SK-N-SH (cell line): ENCODE measurements at regions not wholly inside any gene's neighbourhood (a gene's known extent, or its start where the extent isn't known, plus 50 kb on each side); places are given as distances from the start of the nearest gene placed in this dataset.

Experiments used
- CTCF ChIA-PET: fragments of 300-600, 350-600 bp; formaldehyde crosslinking; extraction: SDS; loops from one replicate; lab custom pipeline; 2021; lab: Yijun Ruan, JAX
- POLR2A ChIA-PET: fragments of 350-600 bp; sonication (Branson Sonifier 250); formaldehyde crosslinking; extraction: SDS; loops from one replicate; lab custom pipeline; 2020; ENCODE audit warnings: antibody characterized with exemption, inconsistent platforms; lab: Yijun Ruan, JAX
- DNase-seq: peaks from one replicate; pipeline ENCODE4 v3.0.0; 2012
- H2AFZ ChIP-seq: fragments of 200-600 bp; sonication (generic); 2 replicates; pipeline ENCODE4 v1.8.1; 2016; ENCODE audit warnings: antibody characterized with exemption, mild to moderate bottlenecking, low read depth
- H3F3A ChIP-seq: fragments of 200-600 bp; sonication (generic); replicated peaks from 2 replicates; pipeline ENCODE3; 2016; ENCODE audit warnings: antibody characterized with exemption, mild to moderate bottlenecking; ENCODE audit not compliant: insufficient read depth
- H3K27ac ChIP-seq, 2 experiments: fragments of 200-500 bp in 1 of 2; fragments of 200-600 bp in 1 of 2; sonication (Bioruptor generic) in 1 of 2; sonication (generic), shearing (Covaris generic) in 1 of 2; 2 replicates each; pipeline versions ENCODE4 v1.5.1 to v1.6.1; 2014 to 2016; ENCODE audit warnings: low read depth in 2 of 2, inconsistent platforms in 1 of 2, low read length in 1 of 2, mild to moderate bottlenecking in 1 of 2, mixed read lengths in 1 of 2
- H3K27me3 ChIP-seq: fragments of 200-600 bp; sonication (generic), shearing (Covaris generic); 2 replicates; pipeline ENCODE4 v1.6.1; 2016; ENCODE audit warnings: mixed run types; ENCODE audit not compliant: insufficient read depth
- H3K36me3 ChIP-seq, 2 experiments: fragments of 200-500 bp in 1 of 2; fragments of 200-600 bp in 1 of 2; sonication (Bioruptor generic) in 1 of 2; sonication (generic) in 1 of 2; replicated peaks in 1 of 2; 2 replicates each; pipeline versions ENCODE3 to v1.5.1; 2014 to 2016; ENCODE audit warnings: low read length in 1 of 2, mild to moderate bottlenecking in 1 of 2; ENCODE audit not compliant: insufficient read depth in 2 of 2, control insufficient read depth in 1 of 2
- H3K4me1 ChIP-seq, 2 experiments: fragments of 200-500 bp in 1 of 2; fragments of 200-600 bp in 1 of 2; sonication (Bioruptor generic) in 1 of 2; sonication (generic), shearing (Covaris generic) in 1 of 2; 2 replicates each; pipeline versions ENCODE4 v1.5.1 to v1.6.1; 2014 to 2016; ENCODE audit warnings: low read depth in 1 of 2, low read length in 1 of 2, mixed run types in 1 of 2; ENCODE audit not compliant: insufficient read depth in 2 of 2, control insufficient read depth in 1 of 2
- H3K4me2 ChIP-seq: fragments of 200-600 bp; sonication (generic), shearing (Covaris generic); 2 replicates; pipeline ENCODE4 v1.6.1; 2017; ENCODE audit warnings: mixed run types
- H3K4me3 ChIP-seq, 2 experiments: fragments of 200-500 bp in 1 of 2; fragments of 200-600 bp in 1 of 2; sonication (Bioruptor generic) in 1 of 2; sonication (generic), shearing (Covaris generic) in 1 of 2; 2 replicates each; pipeline versions ENCODE4 v1.5.1 to v1.8.1; 2014 to 2016; ENCODE audit warnings: low read depth in 2 of 2, inconsistent platforms in 1 of 2, low read length in 1 of 2, mild to moderate bottlenecking in 1 of 2, mixed read lengths in 1 of 2, moderate library complexity in 1 of 2
- H3K79me2 ChIP-seq: fragments of 200-600 bp; sonication (generic); 2 replicates; pipeline ENCODE4 v1.8.1; 2017; ENCODE audit warnings: mild to moderate bottlenecking; ENCODE audit not compliant: insufficient read depth
- H3K9ac ChIP-seq: fragments of 200-600 bp; sonication (generic); 2 replicates; pipeline ENCODE4 v1.6.1; 2017; ENCODE audit warnings: mixed run types
- H3K9me2 ChIP-seq: fragments of 200-600 bp; sonication (generic); 2 replicates; pipeline ENCODE4 v1.6.1; 2017; ENCODE audit warnings: mixed run types
- H3K9me3 ChIP-seq: fragments of 200-600 bp; sonication (generic); 2 replicates; pipeline ENCODE4 v1.6.1; 2017; ENCODE audit warnings: mixed run types, mild to moderate bottlenecking, moderate library complexity
- H4K20me1 ChIP-seq: fragments of 200-600 bp; sonication (generic); 2 replicates; pipeline ENCODE4 v1.6.1; 2017; ENCODE audit warnings: mild to moderate bottlenecking, mixed run types; ENCODE audit not compliant: insufficient read depth
- ELF1 ChIP-seq: IDR thresholded peaks from 2 replicates; pipeline ENCODE4 v1.4.0; 2012
- EP300 ChIP-seq, 2 experiments: IDR thresholded peaks; 2 replicates each; pipeline versions ENCODE4 v1.4.0 to v1.6.1; 2012; ENCODE audit warnings: borderline replicate concordance in 1 of 2, low read depth in 1 of 2, low read length in 1 of 2
- EZH2phosphoT487 ChIP-seq: fragments of 200-600 bp; sonication (generic); IDR thresholded peaks from 2 replicates; pipeline ENCODE4 v1.6.1; 2017; ENCODE audit warnings: low read depth, mixed run types, mild to moderate bottlenecking, antibody characterized with exemption, moderate library complexity, borderline replicate concordance
- FOXJ3 ChIP-seq: sonication (generic); formaldehyde crosslinking; IDR thresholded peaks from 2 replicates; pipeline ENCODE4 v1.5.1; 2020; ENCODE audit warnings: mild to moderate bottlenecking, missing genetic modification reagents
- GABPA ChIP-seq: IDR thresholded peaks from 2 replicates; pipeline ENCODE4 v1.4.0; 2012; ENCODE audit warnings: low read depth, mild to moderate bottlenecking
- MAX ChIP-seq: IDR thresholded peaks from 2 replicates; pipeline ENCODE4 v1.4.0; 2012; ENCODE audit warnings: low read depth
- MXI1 ChIP-seq: IDR thresholded peaks from 2 replicates; pipeline ENCODE4 v1.6.1; 2012; ENCODE audit warnings: mild to moderate bottlenecking, low read depth, low read length, improper control_type of control experiment
- NFIC ChIP-seq: IDR thresholded peaks from 2 replicates; pipeline ENCODE4 v1.4.0; 2012; ENCODE audit warnings: borderline replicate concordance
- RCOR1 ChIP-seq: fragments of 150-350 bp; IDR thresholded peaks from 2 replicates; pipeline ENCODE4 v1.6.1; 2017; ENCODE audit warnings: antibody characterized with exemption, low read length
- RFX5 ChIP-seq: IDR thresholded peaks from 2 replicates; pipeline ENCODE4 v1.6.1; 2012; ENCODE audit warnings: mild to moderate bottlenecking, improper control_type of control experiment, low read length
- SIN3A ChIP-seq: IDR thresholded peaks from 2 replicates; pipeline ENCODE4 v1.6.1; 2012; ENCODE audit warnings: low read depth, mild to moderate bottlenecking, low read length, moderate library complexity, borderline replicate concordance
- TCF12 ChIP-seq: IDR thresholded peaks from 2 replicates; pipeline ENCODE4 v1.4.0; 2012
- TEAD4 ChIP-seq: IDR thresholded peaks from 2 replicates; pipeline ENCODE4 v1.4.0; 2012; ENCODE audit warnings: mild to moderate bottlenecking, borderline replicate concordance; ENCODE audit not compliant: insufficient read depth
- USF1 ChIP-seq: IDR thresholded peaks from 2 replicates; pipeline ENCODE4 v1.4.0; 2012; ENCODE audit warnings: low read depth, borderline replicate concordance
- ZBTB33 ChIP-seq: IDR thresholded peaks from 2 replicates; pipeline ENCODE4 v1.4.0; 2012; ENCODE audit warnings: low read depth, borderline replicate concordance
- WGBS: methylation state at CpG from one replicate; pipeline ENCODE4 v1.1.6; 2017; ENCODE audit warnings: low lambda C conversion rate; 5-methylcytosine and 5-hydroxymethylcytosine counted together

GRCh38 chr2:59449274-59449673 lies 1104.2 kb downstream of the BCL11A start:
- no peak for DNase-seq
- POLR2A ChIA-PET, result no interaction called here

GRCh38 chr2:59440491-59440890 lies 1113.0 kb downstream of the BCL11A start:
- H3F3A ChIP-seq, result no peaks in the 10 kb centered on the region
- H3K9me2 ChIP-seq, result no peaks in the 10 kb centered on the region
- no peak for TF ChIP-seq NFIC
- no peak overlapping the region for H3K4me2 ChIP-seq
- no peak overlapping the region for H2AFZ ChIP-seq
- no peaks in the 10 kb centered on the region; a peak in 1 of 4 replicates for H3K4me1 ChIP-seq
- no peaks in the 10 kb centered on the region for H3K9me3 ChIP-seq
- no peak overlapping the region for H3K4me3 ChIP-seq
- no peaks in the 10 kb centered on the region for H3K79me2 ChIP-seq
- no peaks in the 10 kb centered on the region for H4K20me1 ChIP-seq
- no peak overlapping the region for H3K27ac ChIP-seq
- 28% methylated on average over 7 of the region's 7 CpGs for WGBS
- CTCF ChIA-PET, result interaction anchor here (0.7 kb wide), 1 partner anchor 32 kb away, joined by 3 read pairs; no protein-coding TSS in a partner anchor
- no peaks in the 10 kb centered on the region for H3K36me3 ChIP-seq
- POLR2A ChIA-PET, result no interaction called here
- no peak overlapping the region for H3K9ac ChIP-seq
- no peaks in the 10 kb centered on the region for H3K27me3 ChIP-seq
- no peak for DNase-seq

More at GRCh38 chr2:59449274-59449673, 1104.2 kb downstream of the BCL11A start:
- WGBS, result 8% methylated on average over 1 of the region's 1 CpG
- Histone ChIP-seq H3K27me3 (no peaks in the 10 kb centered on the region), H3K9ac (no peak overlapping the region), H3K4me3 (no peak overlapping the region), H3K9me3 (no peaks in the 10 kb centered on the region), H3K4me2 (no peak overlapping the region), H2AFZ (no peak overlapping the region), H4K20me1 (no peaks in the 10 kb centered on the region), H3K4me1 (no peaks in the 10 kb centered on the region), H3K36me3 (no peaks in the 10 kb centered on the region), H3K9me2 (no peaks in the 10 kb centered on the region), H3K79me2 (no peaks in the 10 kb centered on the region), H3K27ac (no peak overlapping the region), H3F3A (no peaks in the 10 kb centered on the region)
- CTCF ChIA-PET, result interaction anchor here (1.0 to 1.4 kb wide), 2 partner anchors 12 to 16 kb away, joined by 3 read pairs; no protein-coding TSS in a partner anchor
- TF ChIP-seq SIN3A, result no peak
- no peak for TF ChIP-seq ZBTB33
- no peak for TF ChIP-seq TCF12
- TF ChIP-seq EP300 (IDR thresholded peaks at IDR 0.05; ENCODE audit: borderline replicate concordance in 1 of 2, low read depth in 1 of 2, low read length in 1 of 2), result no peak
- TF ChIP-seq FOXJ3, result no peak
- no peak for TF ChIP-seq TEAD4
- TF ChIP-seq MAX, result no peak
- TF ChIP-seq GABPA, result no peak
- no peak for TF ChIP-seq EZH2phosphoT487
- no peak for TF ChIP-seq RCOR1
- no peak for TF ChIP-seq MXI1
- no peak for TF ChIP-seq RFX5
- TF ChIP-seq USF1, result no peak
- TF ChIP-seq ELF1, result no peak
